OCI-LY1 (cell line): ENCODE measurements at regions not wholly inside any gene's neighbourhood (a gene's known extent, or its start where the extent isn't known, plus 50 kb on each side); places are given as distances from the start of the nearest gene placed in this dataset.
A peak's percentile ranks its signal among the peaks of the same experiment; 100 is the strongest.

ENCODE experiments used
- CTCF ChIP-seq: fragments of 200-600 bp; sonication (generic), shearing (Covaris generic); IDR thresholded peaks from 2 replicates; pipeline ENCODE4 v1.5.1; 2017; ENCODE audit warnings: mild to moderate bottlenecking, antibody characterized with exemption, low read length, moderate library complexity, mixed read lengths
- EZH2 ChIP-seq: fragments of 200-600 bp; sonication (generic), shearing (Covaris generic); IDR thresholded peaks from 2 replicates; pipeline ENCODE4 v1.8.0; 2017; ENCODE audit warnings: borderline replicate concordance, mixed run types, mild to moderate bottlenecking, antibody characterized with exemption, low read length, moderate library complexity, mixed read lengths

- TF ChIP-seq CTCF (peak; percentile 77), EZH2 (no peak)
These were observed 642.1 kb downstream of the EPHA7 start for GRCh38 chr6:92777146-92777740.
